ENCODE measurements at regions not wholly inside any gene's neighbourhood (a gene's known extent, or its start where the extent isn't known, plus 50 kb on each side); places are given as distances from the start of the nearest gene placed in this dataset.

DNA sequence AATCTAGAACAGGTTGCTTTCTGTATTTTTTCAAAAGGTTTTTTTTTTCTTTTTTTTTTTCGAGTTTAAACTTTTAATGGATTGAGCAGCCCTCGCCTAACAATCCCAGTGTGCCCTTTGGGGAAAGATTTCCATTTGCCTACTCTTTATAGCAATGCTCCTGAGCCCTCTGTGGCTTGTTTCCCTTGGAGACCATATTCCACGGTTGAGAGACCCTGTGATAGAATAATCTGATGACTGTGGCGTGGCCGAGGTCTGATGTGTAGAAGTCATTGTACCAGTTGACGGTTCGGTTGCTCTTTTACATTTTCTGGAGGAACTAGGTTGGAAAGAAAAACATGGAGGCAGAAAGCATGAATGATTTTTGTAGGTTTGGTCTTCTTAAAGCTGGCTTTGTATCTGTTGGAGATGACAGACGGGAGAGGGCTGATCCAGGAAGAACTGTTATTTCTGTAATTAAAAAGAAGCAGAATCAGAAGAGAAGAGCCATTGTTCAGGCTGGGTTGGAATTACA lies 305.7 kb upstream of the NRIP1 start:
- no peak for DNase-seq (ENCODE audit: low spot score)

DNA sequence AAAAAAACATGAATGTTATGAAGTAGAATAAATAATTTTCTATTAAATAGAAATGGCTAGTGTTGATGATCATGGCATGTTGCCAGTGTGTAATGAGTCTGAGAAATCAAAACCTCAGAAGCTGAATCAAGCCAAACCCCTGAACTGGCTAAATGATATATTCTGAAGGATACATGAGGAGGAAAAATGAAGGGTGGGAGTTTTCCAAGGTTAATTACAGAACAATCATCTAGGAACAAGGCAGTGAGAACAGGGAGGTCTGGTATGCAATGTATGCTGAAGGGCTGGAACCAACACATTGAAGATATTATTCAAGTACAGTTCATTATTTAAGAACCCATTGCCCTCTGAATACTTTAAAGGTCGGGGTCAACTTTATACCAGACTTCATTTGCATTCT lies 309.1 kb upstream of the NRIP1 start:
- no peak for DNase-seq (ENCODE audit: low spot score)

DNA sequence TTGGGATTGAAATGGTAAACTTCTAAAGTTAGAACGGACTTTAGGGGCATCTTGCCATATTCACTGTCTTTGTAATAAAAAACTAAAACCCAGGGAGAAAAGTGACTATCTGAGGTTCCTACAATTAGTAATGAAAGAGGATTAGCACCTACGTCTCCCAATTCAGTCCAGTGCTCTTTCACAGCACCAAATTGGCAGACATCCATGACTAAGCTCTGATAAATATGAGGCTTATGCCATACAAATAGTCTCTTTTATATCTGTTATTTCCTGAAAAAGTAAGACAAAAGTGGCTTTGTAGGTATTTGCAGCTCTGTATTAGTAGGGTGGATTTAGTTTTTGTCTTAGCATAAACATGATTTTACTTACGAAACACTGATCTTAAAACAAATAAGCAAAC lies 315.0 kb upstream of the NRIP1 start:
- DNase-seq (ENCODE audit: low spot score): no peak

DNA sequence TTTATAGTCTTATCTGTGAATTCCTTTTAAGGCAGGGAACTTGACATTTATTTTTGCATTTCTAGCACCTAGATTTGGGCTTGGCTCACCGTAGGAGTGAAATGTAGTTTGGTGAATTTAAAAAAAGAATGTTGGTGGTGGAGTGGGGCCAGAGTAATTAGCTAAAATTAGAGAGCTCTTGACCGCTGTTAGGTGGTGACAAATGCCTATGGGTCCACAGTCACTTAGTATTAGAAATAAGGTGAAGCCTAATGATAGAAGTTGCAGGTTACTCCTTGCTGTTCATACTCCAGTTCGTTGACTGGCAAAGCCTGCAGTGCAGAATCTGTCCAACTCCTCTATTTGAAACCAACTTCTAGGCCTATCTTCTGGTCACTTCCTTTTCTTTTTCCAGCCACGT lies 318.8 kb upstream of the NRIP1 start:
- no peak for DNase-seq (ENCODE audit: low spot score)

- DNase-seq (ENCODE audit: low spot score): no peak
Observed at GRCh38 chr21:15390049-15390448, 325.2 kb upstream of the NRIP1 start.

GRCh38 chr21:15397258-15397657 lies 332.5 kb upstream of the NRIP1 start:
- DNase-seq (ENCODE audit: low spot score): no peak

DNA sequence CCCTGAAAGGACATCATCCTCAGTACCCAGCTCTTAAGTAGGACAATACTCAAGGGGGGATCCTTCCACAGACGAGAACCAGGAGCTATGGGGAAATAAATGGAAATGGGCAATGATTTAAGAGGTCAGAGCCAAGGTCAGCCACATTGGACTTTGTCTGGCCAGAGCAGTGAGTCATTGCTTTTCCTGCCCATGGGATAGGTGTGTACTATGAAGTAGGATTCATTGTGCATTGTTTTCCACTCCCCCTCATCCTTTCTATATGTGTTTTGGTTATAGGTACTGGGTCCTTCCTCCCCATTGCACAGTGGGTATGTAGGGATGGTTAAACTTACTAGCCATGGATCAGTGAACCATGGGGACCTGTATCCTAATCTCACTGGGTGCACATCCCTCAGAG lies 328.9 kb upstream of the USP25 start:
- no peak for DNase-seq (ENCODE audit: low spot score)

GRCh38 chr21:15401331-15401730 lies 328.5 kb upstream of the USP25 start:
- no peak for DNase-seq (ENCODE audit: low spot score)

DNA sequence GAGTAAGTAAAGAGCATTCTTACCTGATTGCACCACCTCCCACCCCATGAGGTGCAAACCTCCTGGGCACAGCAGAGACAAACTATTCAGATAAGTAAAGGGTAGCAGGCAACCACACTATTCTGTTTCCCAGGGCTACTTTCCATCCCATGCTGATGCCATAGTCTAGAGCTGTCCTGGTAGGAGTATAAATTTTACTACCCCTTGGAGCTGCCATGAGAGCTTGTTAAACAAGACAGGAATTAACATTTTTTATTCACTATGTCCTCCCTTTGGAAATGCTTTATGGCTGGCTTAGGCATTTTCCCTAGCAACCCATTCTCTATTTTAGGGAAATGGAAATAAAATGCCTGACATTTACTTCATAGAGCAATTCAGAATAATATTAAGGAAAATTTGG lies 324.6 kb upstream of the USP25 start:
- DNase-seq (ENCODE audit: low spot score): no peak

GRCh38 chr21:15406791-15407190 lies 323.0 kb upstream of the USP25 start:
- DNase-seq (ENCODE audit: low spot score): peak; percentile 11

DNA sequence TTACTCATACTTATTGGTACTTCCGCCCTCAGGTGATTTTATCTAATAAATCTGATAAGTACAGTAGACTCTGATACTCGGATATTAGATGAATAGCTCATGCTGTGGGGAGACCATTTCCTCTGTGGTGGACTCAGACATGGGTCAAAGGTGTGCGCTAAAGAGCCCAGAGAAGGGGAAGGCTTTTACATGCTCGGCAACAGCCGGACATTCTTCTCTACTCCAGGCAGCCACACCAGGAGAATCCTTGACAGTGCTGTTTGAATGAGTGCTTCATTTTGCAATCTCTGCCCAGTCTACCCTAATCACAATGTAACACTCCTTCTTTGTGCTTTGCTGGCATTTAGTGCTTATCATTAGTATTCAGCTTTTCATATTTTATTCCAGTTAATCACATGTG lies 322.2 kb upstream of the USP25 start:
- DNase-seq (ENCODE audit: low spot score): no peak

DNA sequence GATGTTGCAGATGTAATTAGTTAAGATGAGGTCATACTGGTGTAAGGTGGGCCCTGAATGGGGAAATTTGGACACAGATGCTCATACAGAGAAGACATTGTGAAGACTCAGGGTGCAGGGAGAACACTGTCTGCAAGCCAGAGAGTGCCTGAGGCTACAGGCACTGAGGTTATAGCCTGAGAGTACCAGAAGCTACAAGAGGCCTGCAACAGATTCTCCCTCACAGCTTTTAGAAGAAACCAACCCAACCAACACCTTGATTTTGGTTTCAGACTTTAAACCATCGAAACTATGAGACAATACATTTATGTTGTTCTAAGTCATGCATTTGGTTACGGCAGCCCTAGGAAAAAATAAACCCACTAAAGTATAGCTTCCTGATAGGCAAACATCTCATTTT lies 321.7 kb upstream of the USP25 start:
- DNase-seq (ENCODE audit: low spot score): no peak

GRCh38 chr21:15409031-15409430 lies 320.8 kb upstream of the USP25 start:
- no peak for DNase-seq (ENCODE audit: low spot score)

DNA sequence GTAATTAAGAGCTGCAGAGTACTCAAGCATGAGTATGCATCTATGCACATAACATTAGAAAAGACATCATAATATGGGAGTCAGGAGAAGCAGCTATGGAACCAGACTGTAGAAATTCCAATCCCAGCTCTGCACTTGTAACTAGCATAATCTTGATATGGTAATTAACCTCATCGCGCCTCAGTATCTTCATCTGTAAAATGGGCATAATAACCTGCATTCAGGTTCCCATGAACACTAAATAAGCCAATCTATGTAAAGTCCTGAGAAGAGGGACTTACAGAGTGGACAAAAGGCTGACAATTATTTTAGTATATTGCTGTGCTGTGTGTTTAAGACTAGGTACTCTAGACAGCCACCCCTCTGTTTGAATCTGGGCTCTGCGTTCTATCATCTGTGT lies 318.9 kb upstream of the USP25 start:
- no peak for DNase-seq (ENCODE audit: low spot score)

GRCh38 chr21:15414057-15414456 lies 315.7 kb upstream of the USP25 start:
- DNase-seq (ENCODE audit: low spot score): no peak

DNA sequence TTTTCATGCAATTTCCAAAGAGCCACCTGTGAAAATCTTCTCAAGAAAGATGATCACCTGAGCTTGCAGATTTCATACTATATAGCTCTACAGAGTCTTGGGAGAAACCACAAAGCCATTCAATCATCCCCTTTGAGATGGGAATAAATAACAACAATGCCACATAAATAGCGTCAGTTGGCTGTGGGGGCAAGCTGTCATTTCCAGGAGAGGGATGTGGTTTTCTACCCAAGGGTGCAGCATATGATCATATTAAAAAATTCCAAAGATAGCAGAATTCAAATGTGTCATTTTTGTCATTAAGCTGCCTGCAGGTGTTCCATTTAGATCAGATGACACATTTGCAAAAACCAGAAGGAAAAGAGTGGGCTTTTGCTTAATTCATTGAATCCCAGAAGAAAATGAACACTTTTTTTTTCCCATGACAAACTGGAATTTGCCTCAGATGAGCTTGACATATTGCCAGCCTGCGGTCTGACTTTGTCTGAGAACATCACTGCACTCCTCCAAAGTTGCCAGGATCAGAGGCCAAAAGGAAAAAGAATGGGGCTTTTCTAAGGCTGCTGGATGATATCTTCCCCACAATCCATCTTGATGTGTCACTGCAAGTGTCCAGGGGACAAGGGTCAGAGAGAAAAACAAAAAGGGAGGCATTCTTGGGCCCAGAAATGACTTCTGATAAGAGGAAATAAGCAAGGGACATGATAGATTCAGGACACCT lies 314.1 kb upstream of the USP25 start:
- DNase-seq (ENCODE audit: low spot score): no peak

- no peak for DNase-seq (ENCODE audit: low spot score)
Observed at GRCh38 chr21:15421441-15421881, 308.3 kb upstream of the USP25 start.

GRCh38 chr21:15421947-15422346 lies 307.8 kb upstream of the USP25 start:
- DNase-seq (ENCODE audit: low spot score): no peak

DNA sequence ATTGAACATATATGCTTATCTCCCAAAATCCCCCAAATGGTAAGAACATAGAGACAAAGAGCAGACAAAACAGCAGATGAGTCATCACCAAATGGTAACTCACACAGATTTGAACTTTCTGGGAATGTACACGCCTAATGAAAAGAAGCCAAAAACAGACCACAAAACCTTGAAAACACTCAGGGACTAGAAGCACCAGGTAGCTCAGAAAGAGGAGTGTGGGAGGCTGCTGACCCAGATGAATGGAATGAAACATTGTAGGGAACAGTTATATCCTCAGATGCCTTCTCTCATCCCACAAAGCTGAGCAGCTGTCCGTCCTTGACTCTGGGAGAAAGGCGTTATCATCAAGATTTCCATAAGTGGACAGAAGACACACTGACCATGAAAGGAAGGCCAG lies 307.0 kb upstream of the USP25 start:
- no peak for DNase-seq (ENCODE audit: low spot score)

DNA sequence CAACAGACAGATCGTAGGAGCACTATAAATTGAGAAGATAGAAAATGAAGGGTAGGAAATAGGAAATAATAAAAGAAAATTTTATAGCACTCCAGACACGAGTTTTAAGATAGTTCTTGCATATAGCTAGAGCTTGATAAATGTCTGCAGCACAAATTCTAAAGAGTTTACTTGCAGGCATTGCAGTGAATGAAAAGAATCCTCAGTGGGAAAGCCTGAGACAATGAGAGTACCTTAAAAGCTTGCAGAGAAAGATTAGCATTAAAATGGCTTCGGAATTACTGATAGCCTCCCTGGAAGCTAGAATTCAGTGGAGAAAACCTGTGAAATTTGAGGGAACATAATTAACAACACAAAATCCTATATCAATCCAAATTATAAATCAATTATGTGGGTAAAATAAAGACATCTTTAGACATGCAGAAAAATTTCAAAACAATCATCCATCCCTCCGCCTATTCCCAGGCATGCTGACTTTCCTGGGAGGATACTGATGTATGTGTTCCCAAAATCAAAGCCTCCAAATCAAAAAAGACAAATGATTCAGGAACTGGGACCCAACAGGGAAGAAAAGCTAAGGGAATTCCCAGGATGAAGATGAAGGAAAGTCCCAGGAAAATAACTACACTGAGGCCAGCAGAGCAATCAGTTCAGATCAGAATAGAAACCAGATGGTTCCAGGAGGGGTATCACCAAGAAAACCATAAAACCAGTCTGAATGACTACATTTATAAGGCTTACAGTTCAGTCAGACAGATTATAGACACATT lies 305.9 kb upstream of the USP25 start:
- DNase-seq (ENCODE audit: low spot score): no peak

DNA sequence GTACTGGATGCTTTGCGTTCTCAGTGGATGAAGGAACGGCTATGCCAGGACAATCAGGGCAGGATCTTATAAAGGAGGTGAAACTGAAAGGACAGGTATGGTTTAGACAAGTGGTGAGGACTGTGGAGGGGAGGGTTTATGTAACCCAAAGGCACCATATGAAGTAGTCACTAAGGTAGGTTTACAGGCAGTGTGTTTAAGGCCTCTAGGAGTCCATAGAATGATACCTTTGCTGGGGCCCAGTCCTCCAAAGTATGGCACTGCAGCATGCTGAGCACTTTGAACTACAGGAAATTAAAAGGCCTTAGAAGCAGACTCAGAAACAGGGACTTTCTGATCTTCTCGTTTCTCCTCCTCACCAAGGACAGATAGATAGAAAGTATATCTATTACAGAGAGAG lies 304.7 kb upstream of the USP25 start:
- no peak for DNase-seq (ENCODE audit: low spot score)

DNA sequence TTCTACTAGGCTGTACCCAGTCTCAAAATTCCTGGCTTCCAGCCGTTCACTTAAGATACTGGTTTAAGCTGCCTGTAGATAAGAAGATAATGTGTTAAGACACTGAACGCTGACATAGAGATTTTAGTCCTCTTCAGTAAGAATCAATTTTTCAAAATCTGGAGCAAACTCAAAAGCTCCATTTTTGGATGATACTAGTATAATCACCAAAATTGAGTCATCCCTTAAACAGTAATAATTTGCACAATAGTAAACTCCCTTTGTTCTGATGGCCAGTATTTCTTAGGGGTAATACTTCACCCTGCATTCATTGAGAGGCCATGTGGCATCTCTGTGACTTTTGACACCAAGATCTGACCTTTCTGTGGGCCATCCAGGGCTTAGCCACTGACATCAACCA lies 299.8 kb upstream of the USP25 start:
- DNase-seq (ENCODE audit: low spot score): no peak

DNA sequence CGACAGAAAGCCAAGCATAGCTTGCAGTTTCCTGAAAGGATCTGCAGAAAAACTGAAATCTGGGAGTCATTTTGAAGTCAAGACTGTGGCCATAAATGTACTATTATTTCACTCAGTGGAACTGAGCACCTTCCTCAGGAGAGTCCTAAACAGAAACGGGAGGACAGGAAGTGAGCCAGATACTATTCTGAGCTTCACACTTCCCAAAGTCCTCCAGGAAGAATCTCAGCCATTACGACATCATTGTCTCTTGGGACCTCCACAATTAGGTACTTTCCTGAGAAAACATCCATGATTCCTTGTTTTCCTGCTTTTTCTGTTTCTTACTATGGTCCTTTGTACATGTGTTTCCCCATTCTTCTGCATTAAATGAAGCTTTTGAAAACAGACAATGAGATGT lies 299.2 kb upstream of the USP25 start:
- DNase-seq (ENCODE audit: low spot score): no peak
